Esophagus muscularis mucosa (tissue), 4 donors: ENCODE measurements at regions not wholly inside any gene's neighbourhood (a gene's known extent, or its start where the extent isn't known, plus 50 kb on each side); places are given as distances from the start of the nearest gene placed in this dataset.

Source experiments
- DNase-seq: peaks from one replicate; pipeline ENCODE4 v3.0.0-alpha.2; 2017; ENCODE audit errors: extremely low spot score
- H3K27ac ChIP-seq, 4 donors: fragments of 200-600 bp; sonication (generic); replicated peaks in 1 of 4; 1 replicate in 3 of 4; 2 replicates in 1 of 4; pipeline ENCODE4 v1.5.1; 2016 to 2019; ENCODE audit warnings: mild to moderate bottlenecking in 1 of 4
- H3K27me3 ChIP-seq, 4 donors: fragments of 200-600 bp; sonication (generic); one replicate each; pipeline versions ENCODE4 v1.5.1 to v1.6.0; 2016 to 2019
- H3K36me3 ChIP-seq, 4 donors: fragments of 200-600 bp; sonication (generic); one replicate each; pipeline ENCODE4 v1.5.1; 2016 to 2019
- H3K4me1 ChIP-seq, 4 donors: fragments of 200-600 bp; sonication (generic); one replicate each; pipeline ENCODE4 v1.5.1; 2016 to 2019
- H3K4me3 ChIP-seq, 4 donors: fragments of 200-600 bp; sonication (generic); 1 replicate in 2 of 4; 2 replicates in 2 of 4; pipeline ENCODE4 v1.5.1; 2016 to 2019; ENCODE audit warnings: mild to moderate bottlenecking in 4 of 4, moderate library complexity in 1 of 4
- H3K9me3 ChIP-seq, 4 donors: fragments of 200-600 bp; sonication (generic); 1 replicate in 3 of 4; 2 replicates in 1 of 4; pipeline ENCODE4 v1.5.1; 2016 to 2019
- EP300 ChIP-seq: sonication (generic); formaldehyde crosslinking; IDR thresholded peaks from one replicate; pipeline ENCODE4 v1.6.1; 2017; ENCODE audit warnings: antibody characterized with exemption
- POLR2A ChIP-seq: fragments of 450-650 bp; IDR thresholded peaks from one replicate; pipeline ENCODE4 v1.6.1; 2017; ENCODE audit warnings: antibody characterized with exemption, moderate library complexity, mild to moderate bottlenecking, low read depth
- POLR2AphosphoS5 ChIP-seq, 2 donors: sonication (generic); formaldehyde crosslinking; IDR thresholded peaks; one replicate each; pipeline ENCODE4 v1.6.1; 2017; ENCODE audit warnings: antibody characterized with exemption in 2 of 2
- WGBS: methylation state at CpG from one replicate; pipeline ENCODE4 v1.1.5; 2018; 5-methylcytosine and 5-hydroxymethylcytosine counted together
- intact Hi-C: fragments of 100-400 bp; cut with DNase I; formaldehyde crosslinking; loops from one replicate; pipeline ENCODE4 v1.15.1; 2023
- TF ChIP-seq, protein P1 (sequence below), 3 experiments: fragments of 200-600 bp in 2 of 3; fragments of 450-650 bp in 1 of 3; sonication (generic) in 2 of 3; IDR thresholded peaks; one replicate each; pipeline ENCODE4 v1.5.1; 2017 to 2019; ENCODE audit warnings: antibody characterized with exemption in 3 of 3, mild to moderate bottlenecking in 2 of 3, moderate library complexity in 1 of 3

DNA sequence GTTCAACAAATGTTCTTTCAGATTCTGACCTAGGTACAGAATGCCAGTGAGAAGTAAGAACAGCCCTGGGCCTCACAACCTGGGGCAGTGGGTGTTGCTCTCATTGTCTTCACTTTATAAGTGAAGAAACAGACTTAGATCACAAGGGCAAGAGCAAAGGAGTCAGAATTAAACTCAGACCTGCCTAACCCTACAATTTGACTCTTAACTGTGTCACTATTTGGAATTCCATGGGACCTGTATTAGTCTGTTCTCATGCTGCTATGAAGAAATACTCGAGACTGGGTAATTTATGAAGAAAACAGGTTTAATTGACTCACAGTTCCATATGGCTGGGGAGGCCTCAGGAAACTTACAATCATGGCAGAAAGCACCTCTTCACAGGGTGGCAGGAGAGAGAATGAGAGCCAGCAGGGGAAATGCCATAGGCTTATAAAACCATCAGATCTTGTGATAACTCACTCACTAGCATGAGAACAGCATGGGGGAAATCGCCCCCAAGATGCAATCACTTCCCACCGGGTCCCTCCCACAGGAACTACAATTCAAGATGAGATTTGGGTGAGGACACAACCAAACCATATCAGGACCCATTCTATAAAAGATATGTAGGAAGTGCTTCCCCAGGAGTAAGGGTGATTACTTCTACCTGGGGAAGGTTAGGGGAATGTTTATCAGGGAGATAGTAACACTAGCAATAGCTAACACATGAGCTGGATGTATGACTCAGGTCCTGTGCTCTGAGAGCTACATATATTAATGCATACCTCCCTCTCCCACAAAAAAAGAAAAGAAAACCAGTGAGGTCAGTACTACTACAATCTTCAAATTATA is 270.1 kb downstream of the SOX9 start:
- no peaks in the 10 kb centered on the region for H3K9me3 ChIP-seq
- no peaks in the 10 kb centered on the region for H3K27me3 ChIP-seq
- TF ChIP-seq POLR2A, result no peak
- TF ChIP-seq EP300, result no peak
- TF ChIP-seq POLR2AphosphoS5 (IDR thresholded peaks at IDR 0.05), result no peak
- TF ChIP-seq, protein P1, sequence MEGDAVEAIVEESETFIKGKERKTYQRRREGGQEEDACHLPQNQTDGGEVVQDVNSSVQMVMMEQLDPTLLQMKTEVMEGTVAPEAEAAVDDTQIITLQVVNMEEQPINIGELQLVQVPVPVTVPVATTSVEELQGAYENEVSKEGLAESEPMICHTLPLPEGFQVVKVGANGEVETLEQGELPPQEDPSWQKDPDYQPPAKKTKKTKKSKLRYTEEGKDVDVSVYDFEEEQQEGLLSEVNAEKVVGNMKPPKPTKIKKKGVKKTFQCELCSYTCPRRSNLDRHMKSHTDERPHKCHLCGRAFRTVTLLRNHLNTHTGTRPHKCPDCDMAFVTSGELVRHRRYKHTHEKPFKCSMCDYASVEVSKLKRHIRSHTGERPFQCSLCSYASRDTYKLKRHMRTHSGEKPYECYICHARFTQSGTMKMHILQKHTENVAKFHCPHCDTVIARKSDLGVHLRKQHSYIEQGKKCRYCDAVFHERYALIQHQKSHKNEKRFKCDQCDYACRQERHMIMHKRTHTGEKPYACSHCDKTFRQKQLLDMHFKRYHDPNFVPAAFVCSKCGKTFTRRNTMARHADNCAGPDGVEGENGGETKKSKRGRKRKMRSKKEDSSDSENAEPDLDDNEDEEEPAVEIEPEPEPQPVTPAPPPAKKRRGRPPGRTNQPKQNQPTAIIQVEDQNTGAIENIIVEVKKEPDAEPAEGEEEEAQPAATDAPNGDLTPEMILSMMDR (IDR thresholded peaks at IDR 0.05), result no peak
- H3K36me3 ChIP-seq, result no peaks in the 10 kb centered on the region
- DNase-seq, result no peak
- H3K4me1 ChIP-seq, result no peaks in the 10 kb centered on the region
- H3K27ac ChIP-seq, result no peak overlapping the region
- intact Hi-C loops, result no loop called here
- 73% methylated on average over 3 of the region's 3 CpGs for WGBS
- no peak overlapping the region for H3K4me3 ChIP-seq

DNA sequence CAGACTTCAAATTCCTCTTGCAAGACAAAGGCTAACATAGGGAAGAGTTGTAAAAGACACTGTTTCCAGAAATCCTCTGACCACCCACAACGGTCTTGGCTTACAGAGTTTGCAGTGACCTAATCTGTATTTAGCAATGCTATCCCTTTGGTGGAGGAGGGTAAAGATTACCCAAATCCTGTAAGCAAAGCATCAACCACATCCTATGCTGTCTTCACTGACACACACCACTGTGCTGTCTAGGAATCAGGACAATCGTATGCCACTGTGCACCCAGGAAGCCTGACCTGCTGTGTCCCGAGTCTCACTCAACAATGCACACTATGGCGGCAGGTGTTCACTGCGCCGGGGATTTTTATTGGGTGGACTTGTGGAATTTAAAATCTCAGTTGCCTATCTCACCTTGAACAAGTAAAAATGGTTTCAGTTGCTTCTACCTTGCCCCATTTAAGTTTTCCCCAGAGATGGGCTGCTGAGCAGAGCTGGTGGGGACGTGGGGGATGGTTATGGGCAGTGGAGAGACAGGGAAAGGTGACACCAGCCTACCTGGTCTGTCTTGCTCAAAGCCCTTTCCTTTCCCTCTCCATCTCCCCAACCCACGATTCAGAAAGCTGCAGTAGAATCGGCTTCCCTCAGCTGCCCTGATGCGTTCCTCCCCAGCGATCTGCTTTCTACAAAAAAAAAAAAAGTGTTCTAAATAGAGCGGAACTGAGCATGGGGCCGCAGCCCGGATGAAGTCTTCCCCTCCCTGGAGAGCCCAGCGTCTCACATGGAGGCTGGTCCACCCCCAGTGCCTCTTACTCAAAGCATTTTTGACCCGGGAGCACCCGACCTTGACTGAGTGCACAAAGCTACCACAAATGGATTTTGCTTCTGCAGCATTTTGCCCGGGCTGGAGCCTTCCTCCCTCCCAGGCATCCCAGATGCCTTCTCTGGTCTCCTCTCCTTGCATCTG is 271.5 kb downstream of the SOX9 start:
- Histone ChIP-seq H3K9me3 (no peaks in the 10 kb centered on the region), H3K4me3 (no peak overlapping the region), H3K27ac (no peak overlapping the region), H3K27me3 (no peaks in the 10 kb centered on the region), H3K4me1 (no peaks in the 10 kb centered on the region), H3K36me3 (no peaks in the 10 kb centered on the region)
- intact Hi-C loops, result no loop called here
- TF ChIP-seq, protein P1 (IDR thresholded peaks at IDR 0.05), result no peak
- DNase-seq, result no peak
- WGBS, result 81% methylated on average over 17 of the region's 18 CpGs

DNA sequence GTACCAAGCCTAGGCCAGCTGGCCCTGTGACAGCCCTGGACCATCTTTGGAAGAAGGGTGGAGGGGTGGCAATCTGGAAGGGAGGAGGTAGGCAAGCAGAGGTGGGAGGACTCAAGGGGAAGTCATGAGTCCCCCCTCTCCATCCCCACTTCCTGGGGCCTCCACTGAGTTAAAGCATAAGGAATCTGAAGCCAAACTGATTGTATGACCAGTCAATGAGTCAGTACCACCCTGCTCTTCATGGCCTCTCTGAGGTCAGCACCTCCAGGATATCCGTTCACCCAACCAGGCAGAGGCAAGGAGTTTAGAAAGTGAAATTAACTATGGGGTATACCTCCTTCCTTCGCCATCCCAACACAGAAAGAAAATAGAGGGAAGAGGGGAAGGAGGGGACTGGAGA is 272.7 kb downstream of the SOX9 start:
- no peak overlapping the region for H3K4me3 ChIP-seq
- no peak overlapping the region for H3K27ac ChIP-seq
- no peaks in the 10 kb centered on the region for H3K4me1 ChIP-seq
- no peaks in the 10 kb centered on the region for H3K9me3 ChIP-seq
- WGBS, result 92% methylated on average over 2 of the region's 2 CpGs
- no peaks in the 10 kb centered on the region for H3K27me3 ChIP-seq
- TF ChIP-seq, protein P1 (IDR thresholded peaks at IDR 0.05), result no peak
- TF ChIP-seq POLR2AphosphoS5 (IDR thresholded peaks at IDR 0.05) (no peak), POLR2A (no peak)
- no peak for DNase-seq
- H3K36me3 ChIP-seq, result no peaks in the 10 kb centered on the region
- intact Hi-C loops, result no loop called here

DNA sequence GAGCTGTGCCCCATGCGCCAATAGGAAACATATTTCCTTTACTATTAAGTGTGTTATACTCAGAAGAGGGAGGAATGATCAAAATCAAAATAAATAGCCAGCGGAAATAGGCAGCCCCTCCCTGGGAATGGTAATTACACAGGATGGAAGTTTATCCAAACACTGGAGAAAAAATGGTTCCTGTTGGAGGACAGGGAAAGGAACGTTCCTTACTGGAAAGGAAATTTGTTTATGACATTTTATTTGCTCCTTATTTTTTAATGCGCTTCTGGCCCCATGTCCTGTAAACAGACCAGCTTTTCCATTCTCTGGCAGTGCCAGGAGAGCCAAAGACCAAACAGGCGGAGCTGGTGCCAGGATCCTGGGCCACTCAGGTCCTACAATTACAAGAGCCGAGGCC is 273.7 kb downstream of the SOX9 start:
- no peaks in the 10 kb centered on the region for H3K27me3 ChIP-seq
- intact Hi-C loops, result no loop called here
- DNase-seq, result no peak
- H3K4me3 ChIP-seq, result no peak overlapping the region
- no peaks in the 10 kb centered on the region for H3K36me3 ChIP-seq
- no peak overlapping the region for H3K27ac ChIP-seq
- TF ChIP-seq, protein P1 (IDR thresholded peaks at IDR 0.05), result no peak
- no peak for TF ChIP-seq EP300
- TF ChIP-seq POLR2AphosphoS5 (IDR thresholded peaks at IDR 0.05), result no peak
- no peak for TF ChIP-seq POLR2A
- H3K4me1 ChIP-seq, result no peaks in the 10 kb centered on the region
- no peaks in the 10 kb centered on the region for H3K9me3 ChIP-seq
- WGBS, result 72% methylated on average over 6 of the region's 6 CpGs
